ENCODE measurements at regions not wholly inside any gene's neighbourhood (a gene's known extent, or its start where the extent isn't known, plus 50 kb on each side); places are given as distances from the start of the nearest gene placed in this dataset.

DNA sequence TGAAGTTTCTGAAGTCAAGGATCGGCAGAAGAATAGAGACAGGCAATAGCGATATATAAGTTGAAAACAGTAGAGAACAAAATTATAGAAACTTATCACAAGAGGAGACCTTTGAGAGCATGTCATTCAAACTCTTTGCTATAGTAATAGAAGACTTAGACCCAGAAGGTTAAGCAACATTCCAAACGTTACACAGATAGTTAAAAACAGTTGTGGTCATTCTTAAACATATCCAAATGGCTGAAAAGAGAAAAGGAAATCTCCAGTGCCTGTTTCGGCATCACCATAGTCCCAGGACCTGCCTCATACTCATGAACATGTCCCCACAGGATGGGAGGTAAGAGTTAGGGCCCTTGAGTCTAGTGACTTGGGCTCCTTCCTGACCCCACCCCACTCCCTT, 258.1 kb upstream of the NOCT start:
- no peak for TF ChIP-seq ZNF274 (IDR thresholded peaks at IDR 0.05; ENCODE audit: low read depth, low read length)
- no peak for TF ChIP-seq YY1 (IDR thresholded peaks at IDR 0.05; ENCODE audit: insufficient read depth, insufficient read length)
